HEK293 (cell line): ENCODE measurements at regions not wholly inside any gene's neighbourhood (a gene's known extent, or its start where the extent isn't known, plus 50 kb on each side); places are given as distances from the start of the nearest gene placed in this dataset.

ENCODE experiments used
- ZNF138 ChIP-seq: fragments of 450-650 bp; formaldehyde crosslinking; IDR thresholded peaks from 2 replicates; pipeline ENCODE4 v1.5.1; 2016; ENCODE audit warnings: missing biosample characterization, missing genetic modification characterization, borderline replicate concordance
- ZNF335 ChIP-seq: fragments of 450-650 bp; formaldehyde crosslinking; conservative IDR thresholded peaks from 2 replicates; pipeline ENCODE4 v1.5.1; 2016; ENCODE audit warnings: missing biosample characterization, missing genetic modification characterization
- ZNF510 ChIP-seq: fragments of 450-650 bp; formaldehyde crosslinking; IDR thresholded peaks from 2 replicates; pipeline ENCODE4 v1.5.1; 2018; ENCODE audit warnings: mild to moderate bottlenecking, missing genetic modification characterization, missing biosample characterization; ENCODE audit not compliant: insufficient replicate concordance

DNA sequence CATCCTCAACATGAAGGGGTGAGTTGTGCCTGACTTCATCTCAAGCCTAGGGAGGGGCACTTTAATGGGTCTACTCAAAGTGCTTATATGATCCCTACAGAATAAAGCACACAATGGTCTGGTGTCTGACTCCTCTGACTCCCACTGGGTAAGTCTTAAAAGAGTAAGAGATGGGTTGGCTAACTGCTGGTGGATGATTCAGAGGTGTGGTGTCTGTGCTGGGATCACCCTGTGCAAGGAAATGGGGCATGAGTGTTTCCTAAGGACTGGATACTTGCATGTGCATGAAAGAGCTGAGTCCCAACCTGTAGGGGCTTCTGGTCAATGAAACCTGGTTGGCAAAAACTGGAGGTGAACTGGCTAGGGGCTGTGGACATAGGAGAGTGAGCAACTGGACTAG is 158.8 kb downstream of the IL20RB start:
- TF ChIP-seq ZNF510 = no peak
- no peak for TF ChIP-seq ZNF138 (tag by site-specific recombination)
- TF ChIP-seq ZNF335 = no peak
